Ascending aorta (tissue), 2 donors: ENCODE measurements at regions not wholly inside any gene's neighbourhood (a gene's known extent, or its start where the extent isn't known, plus 50 kb on each side); places are given as distances from the start of the nearest gene placed in this dataset.

ENCODE experiments used
- DNase-seq, 2 donors: peaks; one replicate each; pipeline ENCODE4 v3.0.0-alpha.2; 2019; ENCODE audit warnings: low spot score in 2 of 2
- H3K27ac ChIP-seq, 2 donors: fragments of 200-600 bp; sonication (generic); one replicate each; pipeline ENCODE4 v1.5.1; 2016 to 2017; ENCODE audit warnings: mild to moderate bottlenecking in 1 of 2
- H3K27me3 ChIP-seq: fragments of 200-600 bp; sonication (generic); one replicate; pipeline ENCODE4 v1.5.1; 2017
- H3K36me3 ChIP-seq, 2 donors: fragments of 200-600 bp; sonication (generic); one replicate each; pipeline ENCODE4 v1.5.1; 2016
- H3K4me1 ChIP-seq, 2 donors: fragments of 200-600 bp; sonication (generic); one replicate each; pipeline ENCODE4 v1.5.1; 2016 to 2017; ENCODE audit warnings: mild to moderate bottlenecking in 1 of 2
- H3K4me3 ChIP-seq, 2 donors: fragments of 200-600 bp; sonication (generic); one replicate each; pipeline ENCODE4 v1.5.1; 2016 to 2017; ENCODE audit warnings: mild to moderate bottlenecking in 1 of 2
- H3K9me3 ChIP-seq, 2 donors: fragments of 200-600 bp; sonication (generic); one replicate each; pipeline ENCODE4 v1.5.1; 2016
- intact Hi-C: fragments of 100-400 bp; cut with DNase I; formaldehyde crosslinking; loops from one replicate; pipeline ENCODE4 v1.15.1; 2023
- TF ChIP-seq, protein P1 (sequence below), 3 experiments: fragments of 200-600 bp in 2 of 3; fragments of 450-650 bp in 1 of 3; sonication (generic) in 2 of 3; IDR thresholded peaks; one replicate each; pipeline ENCODE4 v1.5.1; 2016 to 2019; ENCODE audit warnings: antibody characterized with exemption in 3 of 3, mild to moderate bottlenecking in 1 of 3, moderate library complexity in 1 of 3

DNA sequence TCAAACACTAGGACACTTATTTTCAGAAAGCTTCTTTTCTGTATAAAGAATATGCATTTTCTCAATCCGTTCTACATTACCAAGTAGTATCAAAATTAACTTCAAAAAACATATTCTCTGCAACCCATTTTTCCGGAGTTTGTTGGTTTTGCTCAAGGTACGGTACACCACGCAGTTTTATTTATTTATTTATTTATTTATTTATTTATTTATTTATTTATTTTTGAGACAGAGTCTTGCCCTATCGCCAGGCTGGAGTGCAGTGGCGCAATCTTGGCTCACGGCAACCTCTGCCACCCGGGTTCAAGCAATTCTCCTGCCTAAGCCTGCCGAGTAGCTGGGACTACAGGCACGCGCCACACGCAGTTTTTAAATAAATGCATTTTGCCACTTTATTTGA, 900.3 kb downstream of the CBLN2 start:
- no peak for DNase-seq
- Histone ChIP-seq H3K27me3 (no peaks in the 10 kb centered on the region), H3K4me3 (no peak overlapping the region), H3K9me3 (no peaks in the 10 kb centered on the region), H3K27ac (no peak overlapping the region), H3K36me3 (no peaks in the 10 kb centered on the region), H3K4me1 (no peaks in the 10 kb centered on the region)
- TF ChIP-seq, protein P1, sequence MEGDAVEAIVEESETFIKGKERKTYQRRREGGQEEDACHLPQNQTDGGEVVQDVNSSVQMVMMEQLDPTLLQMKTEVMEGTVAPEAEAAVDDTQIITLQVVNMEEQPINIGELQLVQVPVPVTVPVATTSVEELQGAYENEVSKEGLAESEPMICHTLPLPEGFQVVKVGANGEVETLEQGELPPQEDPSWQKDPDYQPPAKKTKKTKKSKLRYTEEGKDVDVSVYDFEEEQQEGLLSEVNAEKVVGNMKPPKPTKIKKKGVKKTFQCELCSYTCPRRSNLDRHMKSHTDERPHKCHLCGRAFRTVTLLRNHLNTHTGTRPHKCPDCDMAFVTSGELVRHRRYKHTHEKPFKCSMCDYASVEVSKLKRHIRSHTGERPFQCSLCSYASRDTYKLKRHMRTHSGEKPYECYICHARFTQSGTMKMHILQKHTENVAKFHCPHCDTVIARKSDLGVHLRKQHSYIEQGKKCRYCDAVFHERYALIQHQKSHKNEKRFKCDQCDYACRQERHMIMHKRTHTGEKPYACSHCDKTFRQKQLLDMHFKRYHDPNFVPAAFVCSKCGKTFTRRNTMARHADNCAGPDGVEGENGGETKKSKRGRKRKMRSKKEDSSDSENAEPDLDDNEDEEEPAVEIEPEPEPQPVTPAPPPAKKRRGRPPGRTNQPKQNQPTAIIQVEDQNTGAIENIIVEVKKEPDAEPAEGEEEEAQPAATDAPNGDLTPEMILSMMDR (IDR thresholded peaks at IDR 0.05) = no peak
- intact Hi-C loops = no loop called here

DNA sequence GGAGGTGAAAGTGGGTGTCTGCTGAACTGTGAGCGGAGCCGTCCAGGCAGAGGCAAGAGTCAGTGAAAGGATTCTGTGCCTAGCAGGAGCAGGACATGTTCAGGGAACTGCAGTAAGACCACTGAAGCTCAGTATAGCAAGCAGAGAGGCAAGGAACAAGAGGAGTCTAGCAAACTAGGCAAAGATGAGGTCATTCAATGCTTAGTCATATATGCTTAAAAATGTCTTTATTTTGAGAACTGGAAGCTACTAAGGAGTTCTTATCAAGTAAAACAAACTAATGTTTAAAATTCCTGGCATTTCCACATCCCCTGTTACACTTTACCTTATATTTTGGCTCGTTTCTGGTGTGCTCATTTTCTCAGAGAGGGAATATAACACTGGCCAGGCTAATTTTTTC, 913.4 kb downstream of the CBLN2 start:
- Histone ChIP-seq H3K4me3 (no peak overlapping the region), H3K36me3 (no peaks in the 10 kb centered on the region), H3K9me3 (no peaks in the 10 kb centered on the region), H3K27me3 (no peaks in the 10 kb centered on the region), H3K4me1 (no peaks in the 10 kb centered on the region), H3K27ac (no peak overlapping the region)
- TF ChIP-seq, protein P1 (IDR thresholded peaks at IDR 0.05) = no peak
- intact Hi-C loops = no loop called here
- no peak for DNase-seq

DNA sequence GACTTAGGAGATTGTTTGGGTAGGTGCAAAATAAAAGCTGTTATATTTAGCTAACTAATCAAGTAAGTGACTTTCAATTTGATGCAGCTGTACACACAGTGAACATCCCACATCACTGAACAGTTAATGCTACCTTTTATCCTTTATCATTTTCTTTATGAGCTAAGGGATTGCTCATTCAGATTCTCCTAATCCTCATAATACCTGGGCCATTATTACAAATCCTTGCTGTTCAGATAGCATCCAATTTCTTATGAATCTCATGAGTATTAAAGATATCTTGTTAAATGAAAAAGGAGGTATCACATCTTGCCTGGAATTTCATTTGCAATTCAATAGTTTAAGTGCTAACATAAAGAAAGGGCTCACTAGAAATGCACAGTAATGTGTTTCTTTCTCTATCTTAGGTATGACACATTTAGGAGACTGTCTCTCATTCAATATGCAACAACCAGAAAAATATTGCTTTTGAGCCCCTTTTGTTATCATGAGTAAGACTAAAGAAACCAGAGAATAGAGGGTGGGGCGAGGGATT, 918.5 kb downstream of the CBLN2 start:
- Histone ChIP-seq H3K27me3 (no peaks in the 10 kb centered on the region), H3K27ac (no peak overlapping the region), H3K4me3 (no peak overlapping the region), H3K9me3 (no peaks in the 10 kb centered on the region), H3K4me1 (no peaks in the 10 kb centered on the region), H3K36me3 (no peaks in the 10 kb centered on the region)
- no peak for DNase-seq
- intact Hi-C loops = no loop called here
- TF ChIP-seq, protein P1 (IDR thresholded peaks at IDR 0.05) = no peak

DNA sequence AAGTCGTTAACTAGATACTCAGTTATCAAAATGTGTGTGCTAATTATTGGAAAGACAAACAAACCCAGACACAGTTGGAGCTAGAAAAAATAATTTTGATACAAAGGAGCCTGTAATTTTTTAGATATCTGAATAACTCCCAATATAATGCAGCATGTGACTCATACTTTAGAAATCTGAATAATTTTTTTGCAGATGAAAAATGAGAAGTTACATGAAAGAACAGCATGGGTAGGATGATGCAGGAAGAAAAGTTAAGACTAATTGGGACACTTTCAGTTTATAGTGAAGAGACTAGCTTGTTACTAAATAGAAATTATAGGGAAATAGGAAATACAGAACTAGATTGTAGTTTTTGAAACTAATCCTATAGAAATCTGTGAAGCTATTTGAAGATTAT, 945.8 kb downstream of the CBLN2 start:
- H3K4me3 ChIP-seq = no peak overlapping the region
- no peaks in the 10 kb centered on the region for H3K9me3 ChIP-seq
- H3K27ac ChIP-seq = no peak overlapping the region
- TF ChIP-seq, protein P1 (IDR thresholded peaks at IDR 0.05) = no peak
- DNase-seq = no peak
- H3K4me1 ChIP-seq = no peaks in the 10 kb centered on the region
- intact Hi-C loops = no loop called here
- no peaks in the 10 kb centered on the region for H3K27me3 ChIP-seq
- no peaks in the 10 kb centered on the region for H3K36me3 ChIP-seq

DNA sequence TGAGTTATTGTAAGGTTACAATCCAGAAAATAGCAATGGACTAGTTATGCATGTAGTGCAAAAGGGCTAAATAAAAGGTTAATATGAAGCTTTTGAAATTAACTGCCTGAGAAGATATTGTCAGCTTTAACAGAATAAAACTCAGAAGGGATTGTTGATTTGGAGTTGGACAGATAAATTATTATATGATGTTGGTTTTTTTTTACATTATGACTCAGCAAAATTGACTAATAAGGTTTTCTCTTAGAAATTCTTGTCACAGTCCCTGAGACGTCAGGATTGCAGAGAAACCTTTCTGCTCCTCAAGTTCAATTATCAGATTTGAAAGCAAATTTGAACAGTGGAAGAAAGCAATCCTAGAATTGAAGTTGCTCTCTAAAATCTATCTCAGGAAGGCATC, 946.9 kb downstream of the CBLN2 start:
- H3K4me1 ChIP-seq = no peaks in the 10 kb centered on the region
- DNase-seq = no peak
- intact Hi-C loops = no loop called here
- H3K36me3 ChIP-seq = no peaks in the 10 kb centered on the region
- TF ChIP-seq, protein P1 (IDR thresholded peaks at IDR 0.05) = no peak
- H3K27me3 ChIP-seq = no peaks in the 10 kb centered on the region
- H3K4me3 ChIP-seq = no peak overlapping the region
- no peak overlapping the region for H3K27ac ChIP-seq
- H3K9me3 ChIP-seq = no peaks in the 10 kb centered on the region

DNA sequence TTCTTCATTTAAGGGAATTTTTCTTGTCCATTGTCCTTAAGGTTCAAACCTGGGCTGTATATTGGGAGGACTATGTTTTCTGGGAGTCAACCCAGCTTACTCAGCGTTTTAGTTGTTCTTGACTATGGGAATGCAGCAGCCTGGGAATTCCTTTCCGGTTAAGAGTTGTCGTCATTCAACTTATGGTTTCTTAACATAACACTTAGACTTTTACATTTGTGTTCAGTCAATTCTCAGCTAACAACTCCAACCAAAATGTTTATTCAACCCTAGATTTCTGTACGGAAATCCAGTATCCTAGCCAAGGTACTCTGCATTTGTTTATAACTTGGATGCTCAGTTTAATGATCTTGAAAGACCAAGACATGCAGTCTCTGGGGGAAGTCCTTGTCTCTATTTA, 960.9 kb downstream of the CBLN2 start:
- H3K4me3 ChIP-seq = no peak overlapping the region
- H3K27ac ChIP-seq = no peak overlapping the region
- no peaks in the 10 kb centered on the region for H3K27me3 ChIP-seq
- DNase-seq = no peak
- intact Hi-C loops = no loop called here
- TF ChIP-seq, protein P1 (IDR thresholded peaks at IDR 0.05) = no peak
- no peaks in the 10 kb centered on the region for H3K9me3 ChIP-seq
- H3K4me1 ChIP-seq = no peaks in the 10 kb centered on the region
- no peaks in the 10 kb centered on the region for H3K36me3 ChIP-seq
